Neutrophil (primary cell): ENCODE measurements at regions not wholly inside any gene's neighbourhood (a gene's known extent, or its start where the extent isn't known, plus 50 kb on each side); places are given as distances from the start of the nearest gene placed in this dataset.

Experiments
- H3K27ac ChIP-seq: fragments of 200-600 bp; sonication (generic); 2 replicates; pipeline ENCODE4 v1.5.1; 2016; ENCODE audit warnings: mild to moderate bottlenecking, moderate library complexity
- H3K27me3 ChIP-seq: fragments of 200-600 bp; sonication (generic); 2 replicates; pipeline ENCODE4 v1.6.0; 2016; ENCODE audit warnings: mild to moderate bottlenecking
- H3K36me3 ChIP-seq: fragments of 200-600 bp; sonication (generic); 2 replicates; pipeline ENCODE4 v1.5.1; 2017
- H3K4me1 ChIP-seq, 2 experiments: fragments of 200-600 bp in 1 of 2; sonication (generic) in 1 of 2; 1 replicate in 1 of 2; 2 replicates in 1 of 2; pipeline versions ENCODE4 v1.5.1 to v1.6.1; 2013 to 2016; ENCODE audit warnings: low read depth in 1 of 2, low read length in 1 of 2, mild to moderate bottlenecking in 1 of 2, moderate library complexity in 1 of 2; ENCODE audit not compliant: control insufficient read depth in 1 of 2, insufficient read depth in 1 of 2
- H3K4me3 ChIP-seq, 2 experiments: fragments of 200-600 bp in 1 of 2; sonication (generic) in 1 of 2; 1 replicate in 1 of 2; 2 replicates in 1 of 2; pipeline ENCODE4 v1.5.1; 2013 to 2016; ENCODE audit warnings: low read depth in 1 of 2, low read length in 1 of 2, mild to moderate bottlenecking in 1 of 2, moderate library complexity in 1 of 2
- H3K9me3 ChIP-seq: fragments of 200-600 bp; sonication (generic); 2 replicates; pipeline ENCODE4 v1.5.1; 2016
- CTCF ChIP-seq: fragments of 200-600 bp; sonication (generic); IDR thresholded peaks from 2 replicates; pipeline ENCODE4 v1.5.1; 2016; ENCODE audit warnings: antibody characterized with exemption

DNA sequence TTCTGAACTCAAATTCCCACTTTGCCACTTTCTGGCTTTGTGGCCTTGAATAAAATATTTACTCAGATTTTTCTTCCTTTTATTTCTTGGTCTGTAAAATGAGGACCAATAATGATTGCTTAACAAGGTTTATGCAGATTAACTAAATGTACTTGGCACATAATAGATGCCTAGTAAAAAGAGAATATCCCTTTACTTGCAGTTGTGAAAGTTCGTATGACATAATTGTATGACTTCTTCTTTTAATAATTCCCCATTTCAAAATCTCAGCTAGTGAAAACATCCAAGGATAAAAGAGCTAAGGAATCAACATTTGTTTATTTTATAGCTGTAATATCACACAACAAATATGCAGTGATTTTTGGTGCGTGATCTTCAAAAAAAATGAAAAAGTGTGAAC lies 215.6 kb upstream of the ATP2B1 start:
- Histone ChIP-seq H3K36me3 (no peaks in the 10 kb centered on the region), H3K4me3 (no peak overlapping the region), H3K9me3 (no peaks in the 10 kb centered on the region), H3K27ac (no peak overlapping the region), H3K27me3 (no peaks in the 10 kb centered on the region), H3K4me1 (no peaks in the 10 kb centered on the region)
- TF ChIP-seq CTCF: no peak

DNA sequence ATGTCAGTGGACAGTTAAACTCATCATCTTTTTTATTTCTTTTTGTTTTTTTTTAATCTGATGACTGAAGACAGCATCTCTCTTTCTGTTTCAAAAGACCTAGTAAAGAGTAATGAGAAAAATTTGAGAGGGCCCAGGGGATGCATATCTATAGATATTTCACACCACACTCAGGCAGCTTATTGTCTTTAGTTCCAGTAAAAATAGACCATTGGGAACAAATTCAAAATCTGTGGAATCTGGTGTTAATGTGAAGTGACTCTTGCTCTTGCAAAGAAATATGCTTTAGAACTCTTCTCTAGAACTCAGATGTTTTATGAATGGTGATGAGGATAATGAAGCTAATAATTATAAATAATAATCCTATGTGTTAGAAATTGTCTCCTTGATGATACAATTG lies 214.5 kb upstream of the ATP2B1 start:
- Histone ChIP-seq H3K4me1 (no peaks in the 10 kb centered on the region), H3K9me3 (no peaks in the 10 kb centered on the region), H3K36me3 (no peaks in the 10 kb centered on the region), H3K27me3 (no peaks in the 10 kb centered on the region), H3K4me3 (no peak overlapping the region), H3K27ac (no peak overlapping the region)
- no peak for TF ChIP-seq CTCF

DNA sequence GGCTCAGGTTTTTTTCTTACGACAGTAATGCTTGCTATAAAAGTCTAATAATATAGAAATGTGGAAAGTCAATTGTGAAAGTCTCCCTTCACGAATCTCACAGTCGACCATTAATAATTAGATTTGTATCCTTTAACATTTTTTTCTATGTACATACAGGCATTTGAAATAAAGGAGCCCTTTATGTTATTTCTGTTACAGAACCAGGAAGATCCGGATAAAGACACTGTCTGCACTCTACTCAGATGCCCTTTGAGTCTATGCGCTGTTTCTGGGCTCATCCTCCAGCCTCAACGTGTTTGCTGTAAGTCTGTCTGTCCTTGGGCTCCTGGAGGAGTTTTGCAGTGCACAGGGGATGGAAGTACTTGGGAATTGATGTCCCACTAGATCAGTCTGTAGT lies 212.2 kb upstream of the ATP2B1 start:
- TF ChIP-seq CTCF: no peak
- Histone ChIP-seq H3K4me1 (no peaks in the 10 kb centered on the region), H3K27me3 (no peaks in the 10 kb centered on the region), H3K36me3 (no peaks in the 10 kb centered on the region), H3K9me3 (no peaks in the 10 kb centered on the region), H3K4me3 (no peak overlapping the region), H3K27ac (no peak overlapping the region)

- Histone ChIP-seq H3K36me3 (no peaks in the 10 kb centered on the region), H3K9me3 (no peaks in the 10 kb centered on the region), H3K27me3 (no peaks in the 10 kb centered on the region), H3K4me1 (no peaks in the 10 kb centered on the region), H3K27ac (no peak overlapping the region), H3K4me3 (no peak overlapping the region)
- no peak for TF ChIP-seq CTCF
These were observed 210.7 kb upstream of the ATP2B1 start for GRCh38 chr12:89919241-89919906.

GRCh38 chr12:89918172-89918846 lies 209.7 kb upstream of the ATP2B1 start:
- H3K4me3 ChIP-seq: no peak overlapping the region
- no peak overlapping the region for H3K27ac ChIP-seq
- no peaks in the 10 kb centered on the region for H3K27me3 ChIP-seq
- TF ChIP-seq CTCF: no peak
- no peaks in the 10 kb centered on the region for H3K4me1 ChIP-seq
- H3K36me3 ChIP-seq: no peaks in the 10 kb centered on the region
- H3K9me3 ChIP-seq: no peaks in the 10 kb centered on the region
